GM21423 (cell line): ENCODE measurements at regions not wholly inside any gene's neighbourhood (a gene's known extent, or its start where the extent isn't known, plus 50 kb on each side); places are given as distances from the start of the nearest gene placed in this dataset.
A peak's percentile ranks its signal among the peaks of the same experiment; 100 is the strongest.
"Not testable (repeated sequence)": the region's sequence is repeated elsewhere in the genome, so short reads cannot be mapped to it uniquely, and the experiment has no call there.

Experiments
- ATAC-seq: cut with Tn5 transposase; IDR thresholded peaks from one replicate; pipeline ENCODE4 v1.9.1; 2021; ENCODE audit warnings: mild to moderate bottlenecking, moderate library complexity; ENCODE audit not compliant: unreplicated experiment

GRCh38 chr14:44388306-44388705, 118.8 kb downstream of the FSCB start:
- no peak for ATAC-seq

GRCh38 chr14:44385906-44386305, 121.2 kb downstream of the FSCB start:
- no peak for ATAC-seq

DNA sequence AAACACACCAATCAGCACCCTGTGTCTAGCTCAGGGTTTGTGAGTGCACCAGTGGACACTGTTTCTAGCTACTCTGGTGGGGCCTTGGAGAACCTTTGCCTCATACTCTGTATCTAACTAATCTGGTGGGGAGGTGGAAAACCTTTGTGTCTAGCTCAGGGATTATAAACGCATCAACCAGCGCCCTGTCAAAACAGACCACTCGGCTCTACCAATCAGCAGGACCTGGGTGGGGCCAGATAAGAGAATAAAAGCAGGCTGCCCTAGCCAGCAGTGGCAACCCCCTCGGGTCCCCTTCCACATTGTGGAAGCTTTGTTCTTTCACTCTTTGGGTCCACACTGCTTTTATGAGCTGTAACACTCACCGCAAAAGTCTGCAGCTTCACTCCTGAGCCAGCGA, 121.8 kb downstream of the FSCB start:
- not testable (repeated sequence) for ATAC-seq

- not testable (repeated sequence) for ATAC-seq
Observed at GRCh38 chr14:44384601-44385293, 122.3 kb downstream of the FSCB start.

DNA sequence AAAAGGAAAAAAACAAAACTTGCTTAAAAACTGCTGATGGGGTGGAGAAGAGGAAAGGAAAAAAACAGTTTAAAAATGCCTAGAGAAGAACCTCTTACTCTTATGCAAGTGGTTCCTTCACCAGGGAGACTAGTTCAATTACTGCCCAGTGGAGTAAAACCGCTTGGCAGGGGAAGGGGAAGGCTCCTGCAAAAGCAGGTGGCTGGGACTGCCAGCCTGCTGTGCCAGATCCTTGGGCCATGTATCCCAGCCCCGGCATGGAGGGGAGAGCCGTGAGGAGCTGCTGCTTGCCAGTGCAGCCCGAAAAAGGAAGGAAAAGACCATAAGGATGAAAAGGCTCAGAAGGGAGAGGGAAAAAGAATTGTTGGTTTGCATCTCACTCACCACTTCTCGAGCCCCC, 123.0 kb downstream of the FSCB start:
- ATAC-seq, result no peak

DNA sequence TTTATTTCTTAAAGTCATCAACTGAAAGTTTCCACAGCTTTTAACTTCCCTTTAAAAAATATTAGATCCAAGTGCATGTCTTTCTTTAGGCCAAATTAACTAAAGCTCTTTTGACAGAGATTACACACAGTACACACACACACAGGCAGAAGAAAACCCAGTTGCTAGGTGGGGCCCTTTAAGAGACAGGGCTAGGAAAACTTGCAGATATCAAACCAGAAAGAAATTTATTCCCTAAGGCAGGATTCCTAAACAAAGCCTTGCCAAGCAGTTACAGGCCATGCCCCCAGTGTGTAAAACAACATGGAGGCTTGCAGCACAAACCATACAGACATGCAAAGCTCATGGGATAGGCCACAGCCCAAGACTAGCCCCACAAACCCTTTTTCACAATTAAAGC, 123.4 kb downstream of the FSCB start:
- no peak for ATAC-seq

- ATAC-seq, result no peak
Observed at GRCh38 chr14:44379292-44379977, 127.6 kb downstream of the FSCB start.

- no peak for ATAC-seq
Observed at GRCh38 chr14:44374906-44375305, 132.2 kb downstream of the FSCB start.

DNA sequence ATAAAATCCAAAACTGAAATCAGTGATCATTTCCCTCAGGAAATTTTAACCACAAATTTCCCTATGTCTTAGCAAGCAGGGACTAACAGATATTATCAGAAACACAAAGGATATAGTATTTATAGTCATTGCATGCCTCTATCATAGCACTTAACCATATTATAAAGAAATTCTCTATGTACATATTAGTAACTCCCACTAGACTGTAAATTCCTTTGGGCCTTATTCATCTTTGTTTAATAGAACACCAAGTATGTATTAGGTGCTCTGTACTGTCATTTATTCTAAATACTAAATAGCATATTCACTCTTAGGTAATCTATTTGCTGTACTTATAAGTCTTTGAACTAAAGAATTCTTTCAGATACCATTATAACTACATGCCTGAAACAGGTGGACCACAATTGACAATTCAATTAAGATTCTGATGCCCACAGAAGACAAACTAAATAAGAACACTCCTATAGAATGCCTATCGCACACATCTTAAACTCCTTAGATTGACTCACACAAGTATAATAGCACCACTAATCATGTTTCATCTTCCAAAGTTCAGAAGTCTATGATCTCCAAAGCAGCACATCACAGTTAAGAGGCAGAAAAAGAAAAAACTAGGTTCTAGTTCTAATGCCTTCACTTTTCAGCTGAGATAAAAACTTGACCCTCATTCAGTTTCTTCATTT, 134.1 kb downstream of the FSCB start:
- no peak for ATAC-seq

DNA sequence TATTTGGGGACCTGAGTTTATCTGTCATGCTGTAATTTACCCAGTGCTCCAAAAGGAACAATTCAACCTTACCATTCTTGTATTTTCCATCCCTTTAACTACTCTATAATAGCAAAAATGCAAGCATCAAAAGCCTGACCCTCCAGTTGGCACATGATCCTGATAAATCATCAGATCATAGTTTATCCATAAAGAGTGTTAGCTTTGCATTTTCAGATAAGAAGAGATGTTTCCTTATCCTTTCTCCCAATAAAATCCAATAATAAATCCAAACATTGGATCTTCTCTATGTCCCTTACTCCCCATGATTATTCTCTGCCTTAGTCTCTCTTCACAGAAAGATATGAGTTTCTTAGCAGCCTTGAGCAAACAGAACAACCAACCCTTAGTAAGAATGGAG, 134.9 kb downstream of the FSCB start:
- ATAC-seq, result no peak

- ATAC-seq, result no peak
Observed at GRCh38 chr14:44370727-44371126, 136.4 kb downstream of the FSCB start.

GRCh38 chr14:44369401-44370123, 137.5 kb downstream of the FSCB start:
- ATAC-seq, result no peak

DNA sequence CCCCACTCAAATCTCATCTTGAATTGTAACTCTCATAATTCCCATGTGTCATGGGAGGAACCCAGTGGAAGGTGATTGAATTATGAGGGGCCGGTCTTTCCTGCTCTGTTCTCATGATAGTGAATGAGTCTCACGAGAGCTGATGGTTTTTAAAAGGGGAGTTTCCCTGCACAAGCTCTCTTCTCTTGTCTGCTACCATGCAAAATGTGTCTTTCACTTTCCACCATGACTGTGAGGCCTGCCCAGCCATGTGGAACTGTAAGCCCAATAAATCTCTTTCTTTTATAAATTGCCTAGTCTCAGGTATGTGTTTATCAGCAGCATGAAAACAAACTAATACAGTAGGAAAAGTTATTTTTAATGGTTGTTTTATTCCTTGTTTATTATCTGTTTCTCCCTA, 146.0 kb downstream of the FSCB start:
- no peak for ATAC-seq

DNA sequence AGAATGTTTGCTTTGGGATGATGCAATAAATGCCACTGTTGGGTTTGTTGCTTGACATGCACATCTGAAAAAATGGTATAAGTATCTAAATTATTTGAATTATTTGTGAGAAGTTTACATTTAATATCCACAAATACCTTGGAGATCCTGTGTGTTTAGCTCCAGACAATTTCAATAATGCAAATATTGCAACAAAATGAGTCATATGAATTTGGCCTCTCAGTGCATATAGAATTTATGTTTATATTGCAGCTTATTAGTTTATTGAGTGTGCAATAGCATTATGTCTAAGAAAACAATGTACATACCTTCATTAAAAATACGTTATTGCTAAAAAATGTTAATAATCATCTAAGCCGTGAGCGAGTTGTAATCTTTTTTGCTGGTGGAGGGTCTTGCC, 153.3 kb downstream of the FSCB start:
- ATAC-seq, result no peak

DNA sequence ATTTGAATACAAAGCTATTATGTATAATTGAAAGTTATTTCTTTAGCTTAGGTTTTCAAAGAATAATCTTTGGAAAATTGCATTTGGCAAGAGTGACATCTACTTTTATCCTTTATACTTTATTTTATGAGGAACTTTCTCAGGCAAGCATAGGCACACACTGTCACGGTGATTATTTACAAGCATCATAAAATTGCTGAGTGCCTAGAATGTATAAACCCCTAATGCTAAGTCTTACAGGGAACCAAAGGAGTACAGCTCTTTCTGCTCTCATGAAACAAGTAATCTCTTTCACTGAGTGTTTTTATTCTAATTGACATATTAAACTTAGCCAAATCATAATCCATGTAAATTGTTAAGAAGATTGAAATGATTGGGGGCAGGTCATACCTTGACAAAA, 154.9 kb downstream of the FSCB start:
- no peak for ATAC-seq

- ATAC-seq, result no peak
Observed at GRCh38 chr14:44347316-44347715, 159.8 kb downstream of the FSCB start.

DNA sequence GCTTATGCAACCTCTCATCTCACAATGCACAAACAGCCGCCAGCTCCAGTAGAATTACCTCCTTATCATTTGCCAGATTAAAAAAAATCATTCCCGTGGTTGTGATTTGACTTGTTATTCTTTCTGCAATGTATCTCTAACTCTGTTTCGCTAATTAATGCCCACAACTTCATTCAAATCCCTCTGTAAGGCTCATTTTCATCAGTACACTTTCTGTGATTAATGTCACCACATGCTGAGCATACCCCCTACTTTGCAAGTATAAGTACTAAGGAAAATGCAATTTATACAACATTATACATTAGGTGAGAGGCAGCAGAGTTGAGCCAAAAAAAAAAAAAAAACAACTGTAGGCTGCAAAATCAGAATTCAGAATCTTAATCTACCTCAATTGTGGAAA, 166.0 kb downstream of the FSCB start:
- no peak for ATAC-seq

DNA sequence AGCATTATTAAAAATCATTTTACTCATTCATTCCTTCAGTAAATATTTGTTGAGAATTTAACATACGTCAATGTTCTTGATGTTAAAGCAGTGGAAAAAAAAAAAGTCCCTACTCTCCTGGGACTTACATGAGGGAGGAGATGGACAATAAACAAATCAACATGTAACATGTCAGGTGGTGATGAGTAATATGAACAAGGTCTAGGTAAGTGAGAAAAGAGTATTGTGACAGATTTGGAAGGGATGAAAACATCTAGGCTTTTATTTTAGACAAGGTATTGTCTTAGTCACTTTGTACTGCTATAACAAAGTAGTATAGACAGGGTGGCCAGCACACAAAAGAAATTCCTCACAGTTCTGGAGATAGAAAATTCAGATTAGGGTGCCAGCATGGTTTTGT, 167.2 kb downstream of the FSCB start:
- ATAC-seq, result no peak

DNA sequence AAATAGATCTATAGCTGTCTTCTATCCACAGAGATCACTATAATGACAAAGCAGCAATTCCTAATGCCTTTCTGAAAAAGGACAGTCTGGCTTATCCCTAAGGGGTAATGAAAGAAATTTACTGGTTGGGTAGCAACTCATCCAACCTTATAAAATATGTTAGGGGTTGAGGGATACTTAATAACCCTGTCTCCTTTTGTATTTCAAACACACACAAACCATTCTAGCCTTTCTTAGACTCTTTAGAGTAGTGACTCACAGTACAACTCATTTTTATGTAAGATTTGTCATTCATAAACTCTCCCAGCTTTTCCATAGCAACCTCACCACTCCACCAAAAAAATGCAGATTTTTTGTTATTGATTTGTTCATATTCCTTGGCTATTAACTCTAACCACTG, 167.9 kb downstream of the FSCB start:
- ATAC-seq, result no peak

DNA sequence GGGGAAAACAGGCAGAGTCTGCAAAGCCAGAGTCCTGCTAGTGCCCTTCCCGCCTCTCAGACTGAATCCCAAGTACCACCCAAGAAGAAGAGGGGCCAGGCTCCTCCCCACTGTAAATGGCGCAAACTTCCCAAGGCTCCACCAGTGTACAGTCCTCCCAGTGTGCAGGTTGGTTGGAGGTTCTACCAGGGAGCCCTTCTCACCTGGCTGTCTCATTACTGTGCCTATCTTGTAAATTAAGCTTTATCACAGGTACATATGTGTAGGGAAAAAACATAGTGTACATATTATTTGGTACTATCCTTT, 189.7 kb downstream of the FSCB start:
- no peak for ATAC-seq

GRCh38 chr14:44316647-44317440, 190.2 kb downstream of the FSCB start:
- peak; percentile 95 for ATAC-seq
